Osteoblast (primary cell): ENCODE measurements at regions not wholly inside any gene's neighbourhood (a gene's known extent, or its start where the extent isn't known, plus 50 kb on each side); places are given as distances from the start of the nearest gene placed in this dataset.
A peak's percentile ranks its signal among the peaks of the same experiment; 100 is the strongest.
"Not testable (repeated sequence)": the region's sequence is repeated elsewhere in the genome, so short reads cannot be mapped to it uniquely, and the experiment has no call there.

Experiments used
- DNase-seq: peaks from one replicate; pipeline ENCODE4 v3.0.0; 2011; ENCODE audit warnings: low spot score, mixed read lengths; ENCODE audit not compliant: insufficient read length; ENCODE audit errors: missing footprints
- H2AFZ ChIP-seq: 2 replicates; pipeline ENCODE4 v1.6.0; 2011; ENCODE audit warnings: mild to moderate bottlenecking, low read length
- H3K27ac ChIP-seq: 2 replicates; pipeline ENCODE4 v1.5.1; 2011; ENCODE audit warnings: mild to moderate bottlenecking, low read depth, low read length, moderate library complexity
- H3K27me3 ChIP-seq: 2 replicates; pipeline ENCODE4 v1.6.0; 2012; ENCODE audit warnings: mild to moderate bottlenecking, control low read depth, inconsistent platforms, low read length, moderate library complexity; ENCODE audit not compliant: insufficient read depth
- H3K36me3 ChIP-seq: 2 replicates; pipeline ENCODE4 v1.5.1; 2011; ENCODE audit warnings: mild to moderate bottlenecking, low read length, control low read depth, moderate library complexity; ENCODE audit not compliant: insufficient read depth
- H3K4me1 ChIP-seq: 2 replicates; pipeline ENCODE4 v1.5.1; 2011; ENCODE audit warnings: mild to moderate bottlenecking, low read length, control low read depth, moderate library complexity; ENCODE audit not compliant: insufficient read depth
- H3K4me2 ChIP-seq: 2 replicates; pipeline ENCODE4 v1.6.0; 2011; ENCODE audit warnings: mild to moderate bottlenecking, low read length; ENCODE audit not compliant: insufficient read depth
- H3K4me3 ChIP-seq: fragments of 200-600 bp; sonication (generic); 3 replicates; pipeline ENCODE4 v1.5.1; 2012; ENCODE audit warnings: mild to moderate bottlenecking, low read length, inconsistent platforms; ENCODE audit not compliant: insufficient read depth
- H3K79me2 ChIP-seq: 2 replicates; pipeline ENCODE4 v1.6.0; 2012; ENCODE audit warnings: mild to moderate bottlenecking, low read length, control low read depth, inconsistent platforms; ENCODE audit not compliant: insufficient read depth
- H3K9me3 ChIP-seq: 2 replicates; pipeline ENCODE4 v1.5.1; 2011; ENCODE audit warnings: low read depth, low read length, control low read depth
- H4K20me1 ChIP-seq: 2 replicates; pipeline ENCODE4 v1.6.0; 2012; ENCODE audit warnings: mild to moderate bottlenecking, low read length, control low read depth; ENCODE audit not compliant: insufficient read depth
- TF ChIP-seq, protein P1 (sequence below): IDR thresholded peaks from 2 replicates; pipeline ENCODE4 v1.5.1; 2011; ENCODE audit warnings: mild to moderate bottlenecking, low read depth, low read length, moderate library complexity; ENCODE audit errors: extremely low read depth

- H3K27me3 ChIP-seq: no peaks in the 10 kb centered on the region
- peak overlapping the region; percentile 73 for H2AFZ ChIP-seq
- no peaks in the 10 kb centered on the region for H3K9me3 ChIP-seq
- no peaks in the 10 kb centered on the region for H3K36me3 ChIP-seq
- TF ChIP-seq, protein P1, sequence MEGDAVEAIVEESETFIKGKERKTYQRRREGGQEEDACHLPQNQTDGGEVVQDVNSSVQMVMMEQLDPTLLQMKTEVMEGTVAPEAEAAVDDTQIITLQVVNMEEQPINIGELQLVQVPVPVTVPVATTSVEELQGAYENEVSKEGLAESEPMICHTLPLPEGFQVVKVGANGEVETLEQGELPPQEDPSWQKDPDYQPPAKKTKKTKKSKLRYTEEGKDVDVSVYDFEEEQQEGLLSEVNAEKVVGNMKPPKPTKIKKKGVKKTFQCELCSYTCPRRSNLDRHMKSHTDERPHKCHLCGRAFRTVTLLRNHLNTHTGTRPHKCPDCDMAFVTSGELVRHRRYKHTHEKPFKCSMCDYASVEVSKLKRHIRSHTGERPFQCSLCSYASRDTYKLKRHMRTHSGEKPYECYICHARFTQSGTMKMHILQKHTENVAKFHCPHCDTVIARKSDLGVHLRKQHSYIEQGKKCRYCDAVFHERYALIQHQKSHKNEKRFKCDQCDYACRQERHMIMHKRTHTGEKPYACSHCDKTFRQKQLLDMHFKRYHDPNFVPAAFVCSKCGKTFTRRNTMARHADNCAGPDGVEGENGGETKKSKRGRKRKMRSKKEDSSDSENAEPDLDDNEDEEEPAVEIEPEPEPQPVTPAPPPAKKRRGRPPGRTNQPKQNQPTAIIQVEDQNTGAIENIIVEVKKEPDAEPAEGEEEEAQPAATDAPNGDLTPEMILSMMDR: no peak
- H3K27ac ChIP-seq: no peak overlapping the region
- H3K4me1 ChIP-seq: no peaks in the 10 kb centered on the region
- no peak for DNase-seq
- no peak overlapping the region for H3K4me2 ChIP-seq
- H4K20me1 ChIP-seq: no peaks in the 10 kb centered on the region
- no peaks in the 10 kb centered on the region for H3K79me2 ChIP-seq
- H3K4me3 ChIP-seq: no peak overlapping the region
These were observed 72.0 kb upstream of the TBX18 start for GRCh38 chr6:84836366-84836765.

- H4K20me1 ChIP-seq: no peaks in the 10 kb centered on the region
These were observed 70.9 kb upstream of the TBX18 start for GRCh38 chr6:84835340-84835739.

DNA sequence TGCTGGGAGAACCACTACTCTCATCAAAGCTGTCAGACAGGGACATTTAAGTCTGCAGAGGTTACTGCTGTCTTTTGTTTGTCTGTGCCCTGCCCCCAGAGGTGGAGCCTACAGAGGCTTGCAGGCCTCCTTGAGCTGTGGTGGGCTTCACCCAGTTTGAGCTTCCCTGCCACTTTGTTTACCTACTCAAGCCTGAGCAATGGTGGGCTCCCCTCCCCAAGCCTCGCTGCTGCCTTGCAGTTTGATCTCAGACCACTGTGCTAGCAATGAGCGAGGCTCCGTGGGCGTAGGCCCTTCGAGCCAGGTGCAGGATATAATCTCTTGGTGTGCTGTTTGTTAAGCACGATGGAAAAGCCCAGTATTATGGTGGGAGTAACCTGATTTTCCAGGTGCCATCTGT lies 67.5 kb upstream of the TBX18 start:
- not testable (repeated sequence) for H3K27ac ChIP-seq, H3K36me3 ChIP-seq, H2AFZ ChIP-seq, H4K20me1 ChIP-seq, H3K4me2 ChIP-seq, H3K9me3 ChIP-seq, DNase-seq, H3K27me3 ChIP-seq, H3K79me2 ChIP-seq, H3K4me1 ChIP-seq, H3K4me3 ChIP-seq

More at GRCh38 chr6:84835340-84835739, 70.9 kb upstream of the TBX18 start:
- Histone ChIP-seq H2AFZ (no peak overlapping the region), H3K4me3 (no peak overlapping the region), H3K4me1 (no peaks in the 10 kb centered on the region), H3K9me3 (no peaks in the 10 kb centered on the region), H3K79me2 (no peaks in the 10 kb centered on the region), H3K4me2 (no peak overlapping the region), H3K27ac (no peak overlapping the region), H3K36me3 (no peaks in the 10 kb centered on the region), H3K27me3 (no peaks in the 10 kb centered on the region)
- TF ChIP-seq, protein P1: no peak
- DNase-seq: peak; percentile 19

DNA sequence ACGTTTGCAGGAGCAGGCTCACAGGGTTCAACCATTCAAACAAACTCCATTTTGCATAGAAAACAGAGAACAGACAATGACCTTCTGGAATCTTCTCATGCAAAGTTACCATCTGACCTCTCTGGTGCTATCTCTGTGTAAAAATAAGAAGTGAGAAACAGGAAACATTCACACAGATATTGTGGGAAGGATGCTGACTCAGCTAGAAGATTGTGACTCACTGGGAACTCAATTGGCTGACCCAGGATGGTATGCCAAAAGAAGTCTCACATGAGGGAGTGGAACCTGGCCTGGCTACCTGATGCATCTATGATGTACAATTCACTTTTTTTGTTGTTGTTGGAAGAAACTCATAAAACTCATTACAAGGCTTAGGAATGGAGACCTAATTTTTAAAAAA lies 61.1 kb upstream of the TBX18 start:
- Histone ChIP-seq H3K4me1 (peaks cover 5% of the 10 kb centered on the region), H3K79me2 (no peaks in the 10 kb centered on the region), H3K9me3 (no peaks in the 10 kb centered on the region), H3K4me2 (no peak overlapping the region), H3K27ac (no peak overlapping the region), H2AFZ (no peak overlapping the region), H3K4me3 (no peak overlapping the region), H4K20me1 (no peaks in the 10 kb centered on the region), H3K27me3 (no peaks in the 10 kb centered on the region), H3K36me3 (no peaks in the 10 kb centered on the region)
- peak; percentile 17 for DNase-seq
- TF ChIP-seq, protein P1: no peak

DNA sequence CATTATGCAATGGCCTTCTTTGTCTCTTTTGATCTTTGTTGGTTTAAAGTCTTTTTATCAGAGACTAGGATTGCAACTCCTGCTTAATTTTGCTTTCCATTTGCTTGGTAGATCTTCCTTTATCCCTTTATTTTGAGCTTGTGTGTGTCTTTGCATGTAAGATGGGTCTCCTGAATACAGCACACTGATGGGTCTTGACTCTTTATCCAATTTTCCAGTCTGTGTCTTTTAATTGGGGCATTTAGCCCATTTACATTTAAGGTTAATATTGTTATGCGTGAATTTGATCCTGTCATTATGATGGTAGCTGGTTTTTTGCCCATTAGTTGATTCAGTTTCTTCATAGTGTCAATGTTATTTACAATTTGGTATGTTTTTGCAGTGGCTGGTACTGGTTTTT lies 56.9 kb upstream of the TBX18 start:
- H3K27me3 ChIP-seq, H3K27ac ChIP-seq, H3K36me3 ChIP-seq, H3K9me3 ChIP-seq, H2AFZ ChIP-seq, H3K79me2 ChIP-seq, H3K4me3 ChIP-seq, H3K4me1 ChIP-seq, H4K20me1 ChIP-seq, DNase-seq, H3K4me2 ChIP-seq: not testable (repeated sequence)
